Stimulated activated CD8-positive, alpha-beta memory T cell treated with anti-CD3 and anti-CD28 coated beads, Interleukin-12 subunit alpha, Interleukin-12 subunit beta, amount 100 ng/mL, for 1 hour (primary cell): ENCODE measurements at regions not wholly inside any gene's neighbourhood (a gene's known extent, or its start where the extent isn't known, plus 50 kb on each side); places are given as distances from the start of the nearest gene placed in this dataset.

Experiments
- DNase-seq: peaks from one replicate; pipeline ENCODE4 v3.0.0-alpha.2; 2020; ENCODE audit warnings: low read depth

DNA sequence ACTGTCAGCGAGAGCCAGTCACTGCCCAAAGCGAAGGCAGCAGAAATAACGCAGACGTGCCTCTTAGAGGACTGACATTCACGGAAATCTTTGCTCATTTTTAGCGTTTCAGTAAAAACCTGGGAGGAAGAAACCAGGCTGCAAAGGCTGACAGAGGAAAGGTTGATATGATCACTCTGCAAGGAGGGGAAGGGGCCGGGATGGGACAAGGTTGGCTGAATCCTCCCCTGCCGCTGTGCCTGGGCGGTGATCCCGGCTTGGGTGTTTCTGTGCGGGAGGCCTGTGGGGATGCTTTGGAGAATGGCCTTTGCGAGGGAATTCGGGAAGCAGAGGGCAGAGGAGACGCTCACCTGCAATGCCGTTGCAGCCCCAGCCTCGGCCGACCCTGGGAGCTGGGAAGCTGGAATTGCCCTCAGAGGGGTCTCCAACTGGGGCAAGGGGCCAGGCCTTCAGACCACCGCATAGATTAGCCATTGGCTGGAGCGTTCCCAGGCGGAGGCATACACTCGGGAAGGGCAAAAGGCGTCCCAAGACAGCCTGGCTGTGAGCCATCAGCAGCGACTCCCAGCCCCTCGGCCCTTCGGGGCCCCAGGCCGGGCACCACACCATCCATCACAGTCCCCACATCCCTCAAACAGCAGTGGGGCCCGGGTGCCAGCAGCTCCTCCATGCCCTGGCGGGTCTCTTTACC is 111.7 kb upstream of the GPC1 start:
- DNase-seq, result no peak

DNA sequence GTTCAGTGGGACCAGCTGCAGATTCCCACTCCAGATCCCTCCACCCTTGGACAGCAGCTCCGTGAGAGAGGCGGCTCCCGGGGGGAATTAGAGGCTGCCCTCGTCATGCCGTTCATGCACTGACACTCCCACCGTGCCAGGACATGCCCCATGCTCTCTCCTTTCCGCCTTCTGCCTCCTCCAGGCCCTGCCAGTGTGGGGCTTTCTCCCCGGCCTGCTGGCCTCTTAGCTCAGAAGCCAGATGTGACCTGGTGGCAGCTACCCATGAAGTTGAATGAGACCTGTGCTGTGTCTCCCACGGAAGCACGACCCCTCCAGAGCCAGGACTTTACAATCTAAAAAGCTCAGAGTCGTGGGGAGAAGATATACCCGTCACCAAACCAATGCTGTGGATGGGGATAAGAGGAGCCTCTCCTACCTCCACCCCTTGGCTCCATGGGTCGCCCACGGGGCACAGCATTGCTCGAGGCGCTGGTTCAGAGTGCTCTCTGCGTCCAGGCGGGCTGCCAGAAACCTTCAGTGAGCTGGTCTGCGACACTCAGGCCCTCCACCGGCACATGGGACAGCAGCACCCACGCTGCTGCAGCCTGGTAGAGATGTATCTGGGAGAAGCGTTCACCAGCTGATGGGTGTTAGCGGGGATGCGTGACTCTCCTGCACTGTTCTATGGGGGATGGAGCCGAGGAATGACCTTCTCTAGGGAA is 111.0 kb upstream of the GPC1 start:
- DNase-seq, result no peak

DNA sequence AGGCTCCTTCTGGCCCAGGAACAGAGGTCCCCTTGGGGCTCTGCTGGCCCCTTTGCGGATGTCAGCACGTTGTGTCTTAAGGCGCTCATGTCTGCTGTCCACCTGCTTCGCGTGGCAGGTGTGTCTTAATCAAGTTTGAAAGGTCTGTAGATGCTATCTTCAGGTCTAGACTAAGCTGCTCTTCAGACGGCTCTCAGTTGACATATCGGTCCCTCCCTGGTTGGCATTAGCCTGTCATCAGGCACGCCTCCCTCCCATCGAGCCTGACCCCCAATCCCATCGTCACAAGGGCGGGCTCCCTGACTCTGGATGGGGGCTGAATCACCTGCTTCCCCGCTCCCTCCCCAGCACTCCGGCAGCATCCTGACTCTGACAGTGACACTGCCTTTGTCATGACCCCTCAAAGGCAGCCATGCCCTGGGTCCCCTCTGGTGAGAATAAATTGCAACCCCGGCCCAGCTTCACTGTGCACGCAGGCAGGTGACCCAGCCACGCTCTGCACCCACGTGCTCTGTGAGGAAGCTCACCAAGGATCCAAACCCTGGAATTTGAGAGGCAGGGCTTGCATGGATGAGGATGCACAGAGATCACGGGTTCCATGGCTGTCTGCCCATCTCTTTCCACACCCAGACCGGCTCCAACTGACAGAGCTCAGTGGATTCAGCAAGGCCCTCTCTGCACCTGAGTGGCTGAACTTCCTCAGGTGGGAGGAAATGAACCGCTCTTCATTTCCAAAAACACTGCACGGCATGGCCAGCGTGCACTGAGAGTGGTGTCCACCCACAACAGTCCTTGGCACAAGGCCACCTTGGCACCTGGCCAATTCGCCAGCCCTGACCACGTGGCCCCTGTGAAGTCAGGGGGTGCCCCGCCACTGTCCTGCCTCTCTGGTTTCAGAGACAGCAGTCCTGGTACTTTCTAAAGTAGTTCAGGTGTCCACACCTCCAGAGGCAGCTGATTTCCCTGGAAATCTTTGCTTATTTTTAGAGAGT is 110.2 kb upstream of the GPC1 start:
- no peak for DNase-seq

DNA sequence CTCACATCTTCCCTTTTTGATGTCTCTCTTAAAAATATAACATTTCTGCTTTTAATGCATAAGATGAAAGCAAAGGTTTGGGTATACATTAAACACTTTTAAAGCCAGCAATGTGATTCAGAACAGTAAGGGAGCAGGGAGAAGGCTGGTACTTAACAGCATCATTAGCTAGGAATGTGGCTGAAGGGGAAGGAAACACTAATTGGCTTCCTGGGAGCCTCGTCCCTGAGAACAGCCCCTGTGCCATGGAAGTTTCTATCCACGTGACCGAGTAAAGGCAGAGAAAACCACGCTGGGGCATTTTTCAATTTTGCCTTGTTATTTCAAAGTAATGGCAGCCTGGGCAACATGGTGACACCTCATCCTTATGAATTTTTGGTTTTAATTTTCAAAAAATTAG is 109.2 kb upstream of the GPC1 start:
- no peak for DNase-seq

DNA sequence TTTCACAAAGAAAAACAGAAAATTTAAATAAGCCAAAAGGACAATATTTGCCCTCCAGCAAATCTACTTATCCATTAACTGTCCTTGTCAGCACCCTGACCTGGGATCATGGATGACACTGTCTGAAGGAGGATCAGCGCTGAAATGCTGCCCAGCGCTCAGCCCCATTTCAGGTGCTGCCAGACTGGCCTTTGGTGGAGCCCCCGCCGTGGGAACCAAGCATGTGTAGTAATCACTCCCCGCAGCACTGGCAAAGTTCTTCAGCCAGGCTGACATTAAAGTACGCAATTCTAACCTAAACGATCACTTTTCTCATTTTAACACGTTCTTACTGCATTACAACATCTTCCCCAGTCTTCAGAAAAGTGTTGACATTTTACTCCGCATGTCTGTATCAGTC is 108.6 kb upstream of the GPC1 start:
- no peak for DNase-seq

DNA sequence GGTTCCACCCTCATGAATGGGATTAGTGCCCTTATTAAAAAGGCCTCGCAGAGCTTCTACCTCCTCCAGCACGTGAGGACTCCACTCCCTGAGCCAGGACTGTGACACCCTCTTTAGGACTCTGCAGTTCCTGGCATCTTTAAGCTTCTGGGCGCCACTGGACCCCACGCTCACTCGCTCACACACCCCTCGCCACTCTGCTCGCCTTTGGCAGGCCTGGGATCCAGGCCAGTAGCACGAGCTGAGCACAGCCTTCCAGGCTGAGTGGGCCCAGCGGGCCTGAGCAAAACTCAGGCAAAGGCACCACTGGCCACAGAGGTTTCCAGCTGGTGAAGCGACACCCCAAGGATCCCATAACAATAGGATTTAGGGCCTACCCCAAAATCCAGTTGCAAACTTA is 107.9 kb upstream of the GPC1 start:
- DNase-seq, result no peak

DNA sequence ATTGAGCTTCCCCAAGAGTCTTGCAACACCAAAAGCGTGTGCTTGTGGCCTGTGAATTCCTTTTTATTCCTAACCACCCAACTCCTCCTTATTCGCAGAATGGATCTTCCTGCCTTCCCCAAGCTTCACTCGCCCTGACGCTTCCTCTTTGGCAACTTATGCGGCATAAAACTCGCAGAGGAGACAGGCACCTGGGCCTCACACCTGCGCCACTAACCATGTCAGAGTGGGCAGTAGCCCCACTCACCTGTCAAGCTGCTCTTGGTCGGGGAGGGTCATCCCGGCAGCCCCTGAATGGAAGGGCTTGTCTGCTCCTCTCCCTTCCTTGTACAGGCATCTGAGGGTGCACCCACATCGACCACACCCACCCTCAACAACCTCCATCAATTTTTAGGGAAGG is 106.9 kb upstream of the GPC1 start:
- DNase-seq, result no peak

DNA sequence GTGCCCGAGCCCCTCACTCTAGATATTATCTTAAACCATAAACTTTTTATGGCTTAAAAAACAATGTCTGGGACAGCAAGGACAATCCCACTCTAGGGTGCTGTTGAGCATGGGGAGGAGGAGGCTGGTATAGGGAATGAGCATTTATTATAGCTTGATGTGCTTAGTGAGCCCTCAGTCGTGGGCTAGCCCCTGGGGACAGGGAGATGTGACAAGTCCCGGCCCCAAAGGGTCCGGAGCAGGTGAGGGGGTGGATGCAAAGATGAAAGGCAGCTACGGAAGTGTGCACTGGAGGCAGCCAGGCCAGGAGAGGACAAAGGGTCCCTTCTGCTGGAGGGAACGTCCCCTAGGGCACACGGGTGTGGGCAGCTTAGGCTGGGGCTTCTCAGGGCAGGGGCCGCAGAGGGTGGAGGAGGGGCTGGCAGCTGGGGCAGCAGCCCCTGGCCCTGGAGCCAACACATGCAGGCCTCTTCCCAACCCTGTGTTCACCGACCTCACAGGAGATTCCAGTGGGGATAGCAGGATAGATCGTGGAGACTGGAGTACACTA is 106.3 kb upstream of the GPC1 start:
- DNase-seq, result no peak

DNA sequence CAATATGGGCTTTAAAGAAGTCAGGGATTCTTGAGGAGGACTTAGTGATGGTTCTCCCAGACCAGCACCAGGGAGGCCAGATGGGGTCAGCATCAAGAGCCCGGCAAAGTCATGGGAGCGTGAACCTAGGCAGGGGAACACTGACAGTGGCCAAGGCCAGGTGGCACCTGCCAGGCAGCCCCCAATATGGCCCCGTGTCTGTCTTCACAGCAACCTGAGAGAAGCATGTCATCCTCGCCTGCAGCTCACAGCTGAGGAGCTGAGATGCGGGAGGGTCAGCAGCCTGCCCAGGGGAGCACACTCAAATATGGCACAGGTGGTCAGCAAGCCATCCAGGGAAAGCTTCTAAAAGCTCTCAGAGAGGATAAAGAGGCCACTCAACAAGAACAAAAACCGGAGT is 105.7 kb upstream of the GPC1 start:
- DNase-seq, result no peak

DNA sequence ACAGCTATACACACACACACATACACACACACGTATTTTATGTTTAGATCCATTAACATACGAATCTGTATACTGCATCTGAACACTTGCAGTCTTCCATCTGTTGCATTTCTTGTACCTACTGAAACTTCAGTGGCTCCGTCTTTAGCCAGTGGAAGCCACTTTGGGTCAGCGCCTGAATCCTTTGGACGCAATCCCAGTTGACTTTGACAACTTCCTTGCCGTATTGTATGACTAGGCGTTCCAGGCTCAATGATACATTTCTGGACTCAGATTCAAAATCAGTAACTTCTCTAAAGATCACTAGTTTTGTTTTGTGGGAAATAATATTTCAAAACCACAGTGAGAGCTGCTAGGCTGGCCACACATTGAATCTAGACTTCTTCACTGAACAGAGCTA is 101.5 kb upstream of the GPC1 start:
- no peak for DNase-seq

DNA sequence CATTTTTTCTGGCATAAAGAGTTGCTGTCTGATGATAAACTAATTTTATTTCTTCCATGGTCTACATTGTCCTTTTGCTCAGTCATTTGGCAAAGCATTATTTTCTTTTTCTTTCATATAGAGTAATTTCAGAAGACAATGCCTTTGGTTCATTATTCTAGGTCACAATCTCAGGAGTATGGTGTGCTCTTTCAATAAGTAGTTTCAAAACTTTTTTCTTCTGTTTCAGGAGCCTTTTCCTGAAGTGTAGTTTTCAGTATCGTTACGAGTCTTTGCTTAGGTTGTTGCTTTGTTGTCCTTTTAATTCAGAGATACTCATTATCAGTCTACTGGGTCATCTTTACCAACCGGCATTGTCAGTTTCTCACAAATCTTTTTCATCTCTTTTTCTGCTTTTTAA is 100.4 kb upstream of the GPC1 start:
- DNase-seq, result no peak

DNA sequence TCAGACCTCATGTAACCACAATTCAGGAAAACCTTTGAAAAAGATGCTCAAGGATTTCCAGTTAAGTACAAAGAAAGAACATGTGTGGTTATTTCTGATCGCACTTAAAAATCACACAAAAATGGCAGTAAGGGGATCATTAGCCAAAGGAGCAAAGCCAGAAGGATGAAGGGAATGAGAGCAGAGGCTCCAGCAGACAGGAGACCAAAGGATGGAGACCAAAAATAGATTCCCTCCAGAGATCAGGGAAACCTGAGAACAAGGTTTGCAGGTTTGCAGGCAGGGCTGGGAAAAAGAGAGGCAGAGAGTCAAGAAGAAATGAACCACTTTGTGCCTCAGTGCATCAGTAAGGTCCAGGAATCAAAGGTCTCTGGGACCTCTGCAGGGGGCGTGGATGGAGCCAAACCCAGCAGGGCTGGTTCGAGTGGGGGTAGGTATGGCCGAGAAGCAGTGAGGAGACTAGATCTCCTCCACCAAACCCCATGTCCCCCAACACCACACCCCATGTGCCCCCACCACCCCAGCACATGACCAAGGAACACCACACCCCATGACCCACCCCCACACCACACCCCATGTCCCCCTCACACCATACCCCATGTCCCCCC is 98.5 kb upstream of the GPC1 start:
- no peak for DNase-seq

DNA sequence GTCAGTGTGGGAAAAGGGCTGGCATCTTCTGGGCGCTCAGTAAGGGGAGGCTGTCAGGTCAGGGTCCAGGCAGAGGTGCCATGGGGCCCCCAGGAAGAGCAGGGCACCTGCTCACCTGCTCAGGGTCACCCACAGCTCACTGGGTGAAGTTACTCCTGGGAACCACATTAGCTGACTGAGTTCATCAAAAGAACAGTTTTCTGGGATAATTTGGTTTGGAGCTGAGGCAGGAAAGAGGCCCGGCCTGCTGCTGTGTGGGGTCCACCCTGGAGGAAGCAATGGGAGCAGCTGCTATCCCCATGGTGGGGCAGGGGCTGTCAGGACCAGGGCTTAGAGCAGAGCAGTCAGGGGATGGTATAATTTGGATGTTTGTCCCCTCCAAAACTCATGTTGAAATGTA is 97.2 kb upstream of the GPC1 start:
- no peak for DNase-seq

DNA sequence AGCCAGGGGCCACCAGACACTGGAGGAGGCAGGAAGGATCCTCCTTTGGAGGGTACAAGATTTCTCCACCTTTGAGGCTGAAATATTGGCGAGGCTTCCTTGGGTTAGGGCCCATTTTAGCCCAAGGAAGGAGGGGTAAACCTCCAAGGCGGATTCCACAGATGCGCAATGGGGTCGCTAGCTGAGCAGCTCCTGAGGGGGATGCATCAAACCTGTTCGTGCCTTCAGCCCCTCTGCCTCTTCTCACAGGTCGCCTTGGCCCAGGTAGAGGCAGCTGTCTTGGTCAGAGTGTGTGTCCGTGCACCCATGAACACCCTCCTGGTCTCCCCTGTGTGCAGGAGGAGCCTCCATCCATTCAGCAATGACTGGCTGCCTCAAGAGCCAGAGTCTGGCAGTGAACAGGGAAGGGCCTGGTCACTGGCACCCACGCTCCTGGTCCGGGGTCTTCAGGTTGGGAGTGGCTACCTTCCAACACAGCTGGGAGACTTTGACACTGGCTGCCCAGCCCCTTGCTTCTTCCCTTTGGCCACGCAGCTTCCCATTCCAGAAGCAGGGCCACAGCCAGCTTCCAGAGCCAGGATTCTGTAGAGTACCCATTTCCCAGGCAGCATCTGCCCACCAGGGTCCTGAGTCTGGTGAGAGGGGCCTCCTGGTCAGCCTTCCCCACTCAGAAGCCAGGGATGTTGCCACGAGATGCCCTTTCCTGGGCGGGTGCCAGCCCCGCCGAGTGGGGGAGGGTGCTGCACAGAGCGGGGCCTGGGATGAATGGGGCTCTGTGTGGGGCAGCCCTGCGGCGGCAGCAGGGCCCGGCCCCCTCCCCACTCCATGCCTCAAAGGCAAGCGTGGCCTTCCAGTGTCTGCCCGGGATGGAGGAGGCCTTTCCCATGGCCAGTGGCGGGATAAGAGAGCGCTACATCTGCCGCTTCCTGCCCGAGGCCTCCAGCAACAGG is 95.8 kb upstream of the GPC1 start:
- no peak for DNase-seq

DNA sequence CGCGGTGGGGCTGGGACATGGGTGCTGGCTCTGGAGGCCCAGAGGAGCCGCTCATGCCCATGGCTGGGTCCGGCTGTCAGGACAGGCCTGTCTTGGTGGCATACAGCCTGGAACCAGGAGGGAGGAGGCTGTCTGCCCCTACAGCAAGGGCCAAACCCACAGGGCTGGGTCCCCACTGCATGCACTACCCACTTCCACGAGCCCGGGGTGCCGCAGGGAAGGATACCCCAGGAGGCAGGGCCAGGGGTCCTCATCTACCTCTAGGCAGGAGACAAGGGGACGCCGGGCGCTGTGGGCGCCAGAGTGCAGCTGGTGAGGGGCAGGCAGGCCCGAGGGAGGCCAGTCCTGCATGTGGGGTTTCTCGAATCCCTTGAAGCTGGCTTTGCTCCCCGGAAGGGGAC is 95.1 kb upstream of the GPC1 start:
- no peak for DNase-seq

DNA sequence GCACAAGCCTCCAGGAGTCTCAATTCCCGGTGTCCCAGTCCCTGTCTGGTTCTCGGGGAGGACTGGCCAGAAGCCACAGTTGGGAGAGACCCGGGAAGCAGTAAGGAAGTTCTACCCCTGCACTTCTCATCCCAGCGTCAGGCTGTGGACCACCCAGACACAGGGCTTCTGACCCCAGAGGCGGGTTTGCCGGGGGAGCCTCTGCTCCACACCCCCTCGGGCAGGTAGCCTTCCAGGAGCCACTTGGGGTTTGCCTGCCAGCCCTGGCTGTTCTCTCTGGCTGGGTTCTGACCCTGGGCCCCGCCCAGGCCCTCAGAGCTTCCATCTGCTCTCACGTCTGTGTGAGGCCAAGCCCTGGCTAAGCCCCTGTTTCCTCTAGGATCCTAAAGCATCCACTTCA is 94.4 kb upstream of the GPC1 start:
- DNase-seq, result no peak

DNA sequence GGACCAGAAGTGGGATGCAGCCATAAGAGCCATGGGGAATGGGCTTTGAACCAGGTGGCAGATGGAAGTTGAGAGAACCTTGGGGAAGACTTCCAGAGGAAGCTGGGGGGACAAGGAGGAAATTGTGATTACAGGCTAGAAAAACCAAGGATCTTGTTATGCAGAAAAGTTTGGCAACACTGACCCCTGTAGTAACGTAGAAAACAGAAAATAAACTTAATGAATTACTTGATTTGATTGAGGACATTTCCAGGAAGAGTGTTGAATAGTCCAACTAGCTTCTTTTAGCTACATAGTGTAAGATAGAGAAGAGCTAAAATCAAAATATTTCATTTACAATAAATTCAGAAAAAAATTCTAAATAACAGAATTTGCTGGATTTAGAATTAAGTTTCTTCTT is 91.9 kb upstream of the GPC1 start:
- DNase-seq, result no peak

DNA sequence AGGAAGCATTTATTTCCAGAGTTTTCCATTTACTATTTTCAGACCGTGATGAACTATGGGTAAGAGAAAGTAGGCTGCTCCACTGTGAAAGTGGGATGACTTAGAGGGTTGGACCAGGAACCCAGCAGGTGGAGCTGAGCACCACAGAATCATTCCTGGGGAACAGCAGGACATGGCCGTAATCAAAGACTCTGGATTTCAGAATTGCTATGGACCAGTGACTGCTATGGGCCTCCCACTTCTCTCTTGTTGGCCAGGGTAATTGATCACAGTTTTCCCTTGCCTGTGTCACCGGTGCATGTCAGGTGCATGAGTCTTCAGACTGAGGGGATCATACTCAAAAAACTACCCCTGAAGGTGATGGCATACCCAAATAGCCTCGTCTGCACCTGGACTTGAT is 90.6 kb upstream of the GPC1 start:
- no peak for DNase-seq

DNA sequence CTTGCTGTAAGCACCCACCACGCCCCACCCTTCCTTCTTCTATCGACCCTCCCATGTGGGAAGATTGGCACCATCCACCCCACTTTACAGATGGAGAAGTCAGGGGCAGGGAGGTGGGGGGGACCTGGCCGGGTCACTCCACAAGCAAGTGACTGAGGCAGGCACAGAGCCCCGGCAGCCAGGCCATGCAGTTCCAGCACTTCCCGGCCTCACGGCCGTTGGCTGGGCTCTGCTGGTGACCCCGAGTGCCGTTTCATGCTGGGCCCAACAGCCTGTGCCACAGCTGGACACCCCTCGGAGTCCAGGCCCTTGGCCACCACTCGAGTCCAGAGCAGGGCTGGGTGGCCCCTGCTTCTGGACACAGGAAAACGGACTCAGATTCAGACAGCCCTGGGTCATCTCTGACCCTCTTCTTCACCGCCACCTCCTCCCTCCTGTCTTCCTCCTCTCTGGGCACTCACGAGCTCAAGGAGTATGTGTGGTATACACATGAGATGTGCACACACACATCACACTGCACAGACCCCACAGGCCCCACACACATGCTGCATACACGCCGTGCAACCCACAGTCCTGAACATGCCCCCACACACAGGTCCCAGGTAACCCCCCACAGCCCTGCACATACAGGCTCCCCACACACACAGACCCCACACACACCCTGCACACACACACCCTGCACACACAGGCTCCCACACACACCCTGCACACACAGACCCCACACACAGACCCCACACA is 89.3 kb upstream of the GPC1 start:
- no peak for DNase-seq

DNA sequence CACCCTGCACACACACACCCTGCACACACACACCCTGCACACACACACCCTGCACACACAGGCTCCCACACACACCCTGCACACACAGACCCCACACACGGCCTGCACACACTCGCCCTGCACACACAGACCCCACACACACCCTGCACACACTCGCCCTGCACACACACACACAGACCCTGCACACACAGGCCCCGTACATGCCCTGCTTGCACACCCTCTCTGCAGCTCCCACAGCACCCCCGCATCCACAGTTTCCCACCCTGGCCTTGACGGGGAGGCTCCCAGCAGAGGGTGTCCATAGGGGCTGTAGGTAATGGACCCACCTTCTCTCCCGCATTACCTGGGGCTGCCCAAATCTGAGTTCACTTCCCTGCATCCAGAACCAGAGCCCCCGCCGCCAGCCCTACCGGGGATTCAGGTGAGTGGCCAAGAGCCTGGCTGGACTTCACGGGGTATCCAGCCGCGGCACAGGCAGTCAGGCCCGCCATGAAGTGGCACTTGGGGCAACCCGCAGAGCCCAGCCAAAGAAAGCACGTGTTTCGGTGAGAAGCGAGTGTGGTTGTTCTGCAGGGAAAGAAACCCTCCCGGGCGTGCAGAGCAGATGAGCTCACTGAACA is 88.6 kb upstream of the GPC1 start:
- DNase-seq, result no peak
